IPS-NIHi11 (cell line): ENCODE measurements at regions not wholly inside any gene's neighbourhood (a gene's known extent, or its start where the extent isn't known, plus 50 kb on each side); places are given as distances from the start of the nearest gene placed in this dataset.
A peak's percentile ranks its signal among the peaks of the same experiment; 100 is the strongest.

ENCODE experiments used
- DNase-seq: peaks from one replicate; pipeline ENCODE4 v3.0.0; 2012; ENCODE audit warnings: mixed read lengths, low spot score

GRCh38 chr1:115492019-115492595, 149.7 kb upstream of the VANGL1 start:
- DNase-seq: no peak

GRCh38 chr1:115491298-115492018, 150.3 kb upstream of the VANGL1 start:
- no peak for DNase-seq

- DNase-seq: peak; percentile 33
Observed at GRCh38 chr1:115479055-115479482, 141.0 kb upstream of the NGF start.

GRCh38 chr1:115477071-115477470, 139.0 kb upstream of the NGF start:
- DNase-seq: no peak

GRCh38 chr1:115476616-115477015, 138.6 kb upstream of the NGF start:
- DNase-seq: no peak

- DNase-seq: no peak
Observed at GRCh38 chr1:115475901-115476300, 137.9 kb upstream of the NGF start.

GRCh38 chr1:115475252-115475651, 137.2 kb upstream of the NGF start:
- no peak for DNase-seq

- no peak for DNase-seq
Observed at GRCh38 chr1:115473986-115474565, 136.0 kb upstream of the NGF start.

- peak; percentile 85 for DNase-seq
Observed at GRCh38 chr1:115469703-115470476, 131.8 kb upstream of the NGF start.

- DNase-seq: no peak
Observed at GRCh38 chr1:115467790-115468189, 129.7 kb upstream of the NGF start.

GRCh38 chr1:115467196-115467595, 129.1 kb upstream of the NGF start:
- no peak for DNase-seq

GRCh38 chr1:115466433-115466832, 128.4 kb upstream of the NGF start:
- peak; percentile 35 for DNase-seq

- no peak for DNase-seq
Observed at GRCh38 chr1:115465802-115466363, 127.8 kb upstream of the NGF start.

GRCh38 chr1:115463347-115463746, 125.3 kb upstream of the NGF start:
- no peak for DNase-seq

GRCh38 chr1:115462566-115463076, 124.6 kb upstream of the NGF start:
- DNase-seq: no peak

GRCh38 chr1:115461526-115461925, 123.5 kb upstream of the NGF start:
- DNase-seq: no peak

GRCh38 chr1:115459161-115459560, 121.1 kb upstream of the NGF start:
- DNase-seq: no peak

GRCh38 chr1:115458426-115459114, 120.5 kb upstream of the NGF start:
- no peak for DNase-seq

- no peak for DNase-seq
Observed at GRCh38 chr1:115457289-115457688, 119.2 kb upstream of the NGF start.

- no peak for DNase-seq
Observed at GRCh38 chr1:115456441-115456961, 118.5 kb upstream of the NGF start.

GRCh38 chr1:115454837-115455511, 116.9 kb upstream of the NGF start:
- DNase-seq: no peak
